ENCODE measurements at regions not wholly inside any gene's neighbourhood (a gene's known extent, or its start where the extent isn't known, plus 50 kb on each side); places are given as distances from the start of the nearest gene placed in this dataset.

DNA sequence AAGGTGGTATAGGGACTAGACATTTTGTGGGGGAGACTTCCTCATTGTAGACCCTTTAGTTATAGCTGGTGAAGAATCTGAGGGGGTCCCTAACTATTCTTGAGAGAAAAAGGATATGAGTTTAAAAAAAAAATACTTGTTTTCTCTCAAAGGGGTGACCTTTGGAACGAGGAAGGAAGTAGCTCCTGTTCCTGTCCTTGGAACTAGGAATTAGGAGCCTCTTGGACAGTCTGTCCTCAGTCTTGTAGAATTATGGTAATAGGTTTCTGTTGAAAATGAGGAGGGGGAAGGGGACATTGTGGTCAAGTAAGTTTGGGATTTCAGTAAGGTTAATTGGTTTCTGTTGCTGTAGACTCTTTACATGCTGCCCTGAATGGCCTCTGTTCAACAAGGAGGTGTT lies 56.5 kb downstream of the PLEKHG1 start:
- no peak for DNase-seq
- Histone ChIP-seq H3K9me3 (ENCODE audit: low read length) (no peaks in the 10 kb centered on the region), H3K79me2 (ENCODE audit: low read length) (no peaks in the 10 kb centered on the region), H3K4me3 (ENCODE audit: low read length) (no peak overlapping the region), H3K4me2 (ENCODE audit: low read length) (no peak overlapping the region), H3K36me3 (ENCODE audit: low read depth, low read length) (no peaks in the 10 kb centered on the region), H3K9me2 (replicated peaks; ENCODE audit: low read length) (no peaks in the 10 kb centered on the region), H2AFZ (ENCODE audit: low read length) (no peak overlapping the region), H3K27me3 (ENCODE audit: low read length) (no peaks in the 10 kb centered on the region), H3K9ac (ENCODE audit: low read length) (no peak overlapping the region), H3K4me1 (ENCODE audit: insufficient read depth, low read length) (peaks cover 9% of the 10 kb centered on the region), H3K27ac (ENCODE audit: low read length) (no peak overlapping the region), H3F3A (ENCODE audit: low read length, unreplicated experiment) (no peaks in the 10 kb centered on the region), H4K20me1 (ENCODE audit: low read length) (no peaks in the 10 kb centered on the region)
- intact Hi-C loops (cut with micrococcal nuclease) = no loop called here
- ChIA-PET POLR2A (ENCODE audit: unreplicated experiment) (no interaction called here), CTCF (no interaction called here)
- no TSS peak for BruUV-seq (replicated peaks)
- ATAC-seq = no peak
- TF ChIP-seq, protein P1, sequence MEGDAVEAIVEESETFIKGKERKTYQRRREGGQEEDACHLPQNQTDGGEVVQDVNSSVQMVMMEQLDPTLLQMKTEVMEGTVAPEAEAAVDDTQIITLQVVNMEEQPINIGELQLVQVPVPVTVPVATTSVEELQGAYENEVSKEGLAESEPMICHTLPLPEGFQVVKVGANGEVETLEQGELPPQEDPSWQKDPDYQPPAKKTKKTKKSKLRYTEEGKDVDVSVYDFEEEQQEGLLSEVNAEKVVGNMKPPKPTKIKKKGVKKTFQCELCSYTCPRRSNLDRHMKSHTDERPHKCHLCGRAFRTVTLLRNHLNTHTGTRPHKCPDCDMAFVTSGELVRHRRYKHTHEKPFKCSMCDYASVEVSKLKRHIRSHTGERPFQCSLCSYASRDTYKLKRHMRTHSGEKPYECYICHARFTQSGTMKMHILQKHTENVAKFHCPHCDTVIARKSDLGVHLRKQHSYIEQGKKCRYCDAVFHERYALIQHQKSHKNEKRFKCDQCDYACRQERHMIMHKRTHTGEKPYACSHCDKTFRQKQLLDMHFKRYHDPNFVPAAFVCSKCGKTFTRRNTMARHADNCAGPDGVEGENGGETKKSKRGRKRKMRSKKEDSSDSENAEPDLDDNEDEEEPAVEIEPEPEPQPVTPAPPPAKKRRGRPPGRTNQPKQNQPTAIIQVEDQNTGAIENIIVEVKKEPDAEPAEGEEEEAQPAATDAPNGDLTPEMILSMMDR (conservative IDR thresholded peaks at IDR 0.05; ENCODE audit: low read depth, low read length) = no peak
- TF ChIP-seq EZH2 (IDR thresholded peaks at IDR 0.05; ENCODE audit: low read length, unreplicated experiment) (no peak), EZH2phosphoT487 (IDR thresholded peaks at IDR 0.05; ENCODE audit: borderline replicate concordance, low read length) (no peak)

DNA sequence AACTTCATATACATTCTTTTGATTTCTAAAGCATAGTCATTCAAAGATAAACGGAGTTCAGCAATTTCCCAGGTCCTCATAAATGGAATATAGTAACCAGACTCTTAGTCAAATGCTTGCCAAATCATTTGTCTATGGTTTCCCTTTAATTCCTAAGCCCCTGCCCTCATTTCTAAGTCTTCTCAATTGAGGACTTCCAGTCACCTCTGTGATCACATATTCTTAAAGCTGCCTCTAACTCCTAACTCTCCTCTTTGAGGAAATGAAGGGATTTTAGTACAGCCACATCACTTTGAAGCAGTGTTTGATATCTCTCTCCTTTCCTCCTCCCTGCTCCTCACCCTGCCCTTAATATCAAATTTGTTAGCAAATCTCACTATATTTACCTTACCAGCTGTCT lies 58.7 kb downstream of the PLEKHG1 start:
- H3K79me2 ChIP-seq (ENCODE audit: low read length) = no peaks in the 10 kb centered on the region
- intact Hi-C loops (cut with micrococcal nuclease) = no loop called here
- no peak overlapping the region for H2AFZ ChIP-seq (ENCODE audit: low read length)
- no peak for DNase-seq
- CTCF ChIA-PET = no interaction called here
- no peak overlapping the region for H3K9ac ChIP-seq (ENCODE audit: low read length)
- no peaks in the 10 kb centered on the region for H3K9me2 ChIP-seq (replicated peaks; ENCODE audit: low read length)
- peaks cover under 1% of the 10 kb centered on the region for H3K4me1 ChIP-seq (ENCODE audit: insufficient read depth, low read length)
- ATAC-seq = no peak
- POLR2A ChIA-PET (ENCODE audit: unreplicated experiment) = no interaction called here
- no peaks in the 10 kb centered on the region for H3K36me3 ChIP-seq (ENCODE audit: low read depth, low read length)
- no peak for TF ChIP-seq EZH2 (IDR thresholded peaks at IDR 0.05; ENCODE audit: low read length, unreplicated experiment)
- TF ChIP-seq, protein P1 (conservative IDR thresholded peaks at IDR 0.05; ENCODE audit: low read depth, low read length) = no peak
- no peak for TF ChIP-seq EZH2phosphoT487 (IDR thresholded peaks at IDR 0.05; ENCODE audit: borderline replicate concordance, low read length)
- H3K27me3 ChIP-seq (ENCODE audit: low read length) = no peaks in the 10 kb centered on the region
- no peaks in the 10 kb centered on the region for H3F3A ChIP-seq (ENCODE audit: low read length, unreplicated experiment)
- H3K9me3 ChIP-seq (ENCODE audit: low read length) = no peaks in the 10 kb centered on the region
- no peak overlapping the region for H3K4me3 ChIP-seq (ENCODE audit: low read length)
- H4K20me1 ChIP-seq (ENCODE audit: low read length) = no peaks in the 10 kb centered on the region
- H3K27ac ChIP-seq (ENCODE audit: low read length) = no peak overlapping the region
- no peak overlapping the region for H3K4me2 ChIP-seq (ENCODE audit: low read length)
- BruUV-seq (replicated peaks) = no TSS peak

DNA sequence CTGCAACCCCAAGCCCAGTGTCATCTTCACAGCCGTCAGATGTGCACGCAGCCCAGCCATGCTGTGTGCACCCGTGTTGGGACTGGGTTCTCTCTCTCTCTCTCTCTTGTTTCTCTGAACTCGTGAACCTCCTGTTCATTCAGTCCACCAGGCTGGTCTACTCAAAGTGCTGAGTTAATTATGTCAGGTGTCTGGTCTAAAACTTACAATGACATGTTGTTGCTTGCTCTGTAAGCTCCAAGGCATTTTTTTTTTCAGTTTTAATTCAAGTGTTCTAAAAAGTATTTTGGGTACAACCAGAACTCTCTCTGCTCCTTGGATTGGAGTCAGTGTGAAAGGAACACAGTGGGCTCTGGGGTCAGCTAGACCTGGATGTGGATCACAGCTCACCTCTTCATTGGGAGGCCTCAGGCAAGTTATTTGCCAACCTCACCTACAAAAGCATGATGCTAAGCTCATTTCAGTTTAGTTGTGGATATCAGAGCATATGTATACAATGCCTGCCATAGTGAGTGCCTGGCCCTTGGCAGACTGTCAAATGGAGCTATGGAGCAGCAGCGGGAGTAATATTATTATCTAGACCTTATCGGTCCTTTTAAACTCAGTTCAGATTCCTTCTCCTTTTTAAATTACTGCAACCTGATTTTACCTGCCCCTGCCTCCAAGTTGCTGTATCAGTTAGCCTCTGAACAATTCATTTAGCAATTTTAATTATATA lies 59.5 kb downstream of the PLEKHG1 start:
- no peaks in the 10 kb centered on the region for H3K9me3 ChIP-seq (ENCODE audit: low read length)
- BruUV-seq (replicated peaks) = no TSS peak
- H3K9me2 ChIP-seq (replicated peaks; ENCODE audit: low read length) = no peaks in the 10 kb centered on the region
- H2AFZ ChIP-seq (ENCODE audit: low read length) = no peak overlapping the region
- H3K36me3 ChIP-seq (ENCODE audit: low read depth, low read length) = no peaks in the 10 kb centered on the region
- H3K27ac ChIP-seq (ENCODE audit: low read length) = no peak overlapping the region
- H3K79me2 ChIP-seq (ENCODE audit: low read length) = no peaks in the 10 kb centered on the region
- ChIA-PET CTCF (no interaction called here), POLR2A (ENCODE audit: unreplicated experiment) (no interaction called here)
- intact Hi-C loops (cut with micrococcal nuclease) = no loop called here
- no peak for DNase-seq
- no peaks in the 10 kb centered on the region for H3F3A ChIP-seq (ENCODE audit: low read length, unreplicated experiment)
- no peak overlapping the region for H3K4me2 ChIP-seq (ENCODE audit: low read length)
- H4K20me1 ChIP-seq (ENCODE audit: low read length) = no peaks in the 10 kb centered on the region
- no peaks in the 10 kb centered on the region for H3K4me1 ChIP-seq (ENCODE audit: insufficient read depth, low read length)
- H3K9ac ChIP-seq (ENCODE audit: low read length) = no peak overlapping the region
- TF ChIP-seq EZH2phosphoT487 (IDR thresholded peaks at IDR 0.05; ENCODE audit: borderline replicate concordance, low read length) (no peak), EZH2 (IDR thresholded peaks at IDR 0.05; ENCODE audit: low read length, unreplicated experiment) (no peak)
- TF ChIP-seq, protein P1 (conservative IDR thresholded peaks at IDR 0.05; ENCODE audit: low read depth, low read length) = no peak
- no peak overlapping the region for H3K4me3 ChIP-seq (ENCODE audit: low read length)
- ATAC-seq = no peak
- H3K27me3 ChIP-seq (ENCODE audit: low read length) = no peaks in the 10 kb centered on the region

All from PC-3 (cell line).